ENCODE measurements at regions not wholly inside any gene's neighbourhood (a gene's known extent, or its start where the extent isn't known, plus 50 kb on each side); places are given as distances from the start of the nearest gene placed in this dataset.

- no peak for TF ChIP-seq EZH2phosphoT487 (IDR thresholded peaks at IDR 0.05; ENCODE audit: insufficient read depth, low read depth)
- no peak for TF ChIP-seq EZH2 (IDR thresholded peaks at IDR 0.05; ENCODE audit: insufficient read depth, poor library complexity, severe bottlenecking)
Observed at GRCh38 chr11:23866641-23867040, 630.2 kb upstream of the LUZP2 start.

Measured in GM23248 (cell line).